Activated CD8-positive, alpha-beta memory T cell treated with anti-CD3 and anti-CD28 coated beads, Interleukin-2, amount 50 U/mL, for 24 hours (primary cell): ENCODE measurements at regions not wholly inside any gene's neighbourhood (a gene's known extent, or its start where the extent isn't known, plus 50 kb on each side); places are given as distances from the start of the nearest gene placed in this dataset.

ENCODE experiments used
- DNase-seq: peaks from one replicate; pipeline ENCODE4 v3.0.0-alpha.2; 2020; ENCODE audit errors: extremely low read depth

GRCh38 chr14:53464376-53464775 lies 311.3 kb upstream of the DDHD1 start:
- DNase-seq: no peak

GRCh38 chr14:53462931-53463778 lies 310.0 kb upstream of the DDHD1 start:
- DNase-seq: no peak

- DNase-seq: no peak
Measured at GRCh38 chr14:53461858-53462257, 308.7 kb upstream of the DDHD1 start.

GRCh38 chr14:53460544-53460943 lies 307.4 kb upstream of the DDHD1 start:
- DNase-seq: no peak

GRCh38 chr14:53458368-53458814 lies 305.3 kb upstream of the DDHD1 start:
- DNase-seq: no peak

- DNase-seq: no peak
Measured at GRCh38 chr14:53456931-53457330, 303.8 kb upstream of the DDHD1 start.

- DNase-seq: no peak
Measured at GRCh38 chr14:53452005-53452673, 299.0 kb upstream of the DDHD1 start.

- no peak for DNase-seq
Measured at GRCh38 chr14:53450871-53451270, 297.7 kb upstream of the DDHD1 start.

- no peak for DNase-seq
Measured at GRCh38 chr14:53448682-53449081, 295.6 kb upstream of the DDHD1 start.

- no peak for DNase-seq
Measured at GRCh38 chr14:53444677-53445312, 291.7 kb upstream of the DDHD1 start.

- DNase-seq: no peak
Measured at GRCh38 chr14:53441789-53442188, 288.7 kb upstream of the DDHD1 start.

- DNase-seq: no peak
Measured at GRCh38 chr14:53437858-53438257, 284.7 kb upstream of the DDHD1 start.

GRCh38 chr14:53432378-53432802 lies 279.3 kb upstream of the DDHD1 start:
- no peak for DNase-seq

GRCh38 chr14:53430870-53431269 lies 277.7 kb upstream of the DDHD1 start:
- no peak for DNase-seq

GRCh38 chr14:53412819-53413675 lies 259.9 kb upstream of the DDHD1 start:
- no peak for DNase-seq

- DNase-seq: no peak
Measured at GRCh38 chr14:53411125-53411524, 258.0 kb upstream of the DDHD1 start.

- no peak for DNase-seq
Measured at GRCh38 chr14:53409969-53410368, 256.8 kb upstream of the DDHD1 start.

- no peak for DNase-seq
Measured at GRCh38 chr14:53409289-53409688, 256.2 kb upstream of the DDHD1 start.

- no peak for DNase-seq
Measured at GRCh38 chr14:53408175-53408879, 255.2 kb upstream of the DDHD1 start.

GRCh38 chr14:53406519-53406918 lies 253.4 kb upstream of the DDHD1 start:
- no peak for DNase-seq

GRCh38 chr14:53401646-53402045 lies 248.5 kb upstream of the DDHD1 start:
- no peak for DNase-seq
